ENCODE measurements at regions not wholly inside any gene's neighbourhood (a gene's known extent, or its start where the extent isn't known, plus 50 kb on each side); places are given as distances from the start of the nearest gene placed in this dataset.
"Not testable (repeated sequence)": the region's sequence is repeated elsewhere in the genome, so short reads cannot be mapped to it uniquely, and the experiment has no call there.

GRCh38 chr1:30450818-30451233 is 272.6 kb downstream of the MATN1 start:
- DNase-seq = no peak

- DNase-seq = no peak
These were observed 273.1 kb downstream of the MATN1 start for GRCh38 chr1:30450148-30450817.

GRCh38 chr1:30449428-30450147 is 273.8 kb downstream of the MATN1 start:
- DNase-seq = no peak

GRCh38 chr1:30449003-30449402 is 274.4 kb downstream of the MATN1 start:
- DNase-seq = no peak

- no peak for DNase-seq
These were observed 275.7 kb downstream of the MATN1 start for GRCh38 chr1:30447701-30448100.

GRCh38 chr1:30447080-30447479 is 276.3 kb downstream of the MATN1 start:
- DNase-seq = no peak

- no peak for DNase-seq
These were observed 276.9 kb downstream of the MATN1 start for GRCh38 chr1:30446508-30446907.

GRCh38 chr1:30446095-30446494 is 277.3 kb downstream of the MATN1 start:
- DNase-seq = no peak

- DNase-seq = no peak
These were observed 277.9 kb downstream of the MATN1 start for GRCh38 chr1:30445449-30445848.

- no peak for DNase-seq
These were observed 278.5 kb downstream of the MATN1 start for GRCh38 chr1:30444850-30445249.

- no peak for DNase-seq
These were observed 279.0 kb downstream of the MATN1 start for GRCh38 chr1:30444401-30444800.

GRCh38 chr1:30438274-30438673 is 285.1 kb downstream of the MATN1 start:
- DNase-seq = not testable (repeated sequence)

GRCh38 chr1:30437059-30437576 is 286.3 kb downstream of the MATN1 start:
- DNase-seq = no peak

- DNase-seq = no peak
These were observed 295.8 kb downstream of the MATN1 start for GRCh38 chr1:30427545-30427944.

- no peak for DNase-seq
These were observed 298.3 kb downstream of the MATN1 start for GRCh38 chr1:30425046-30425445.

GRCh38 chr1:30423570-30423969 is 299.8 kb downstream of the MATN1 start:
- DNase-seq = no peak

- DNase-seq = no peak
These were observed 301.1 kb downstream of the MATN1 start for GRCh38 chr1:30422251-30422650.

- no peak for DNase-seq
These were observed 302.8 kb downstream of the MATN1 start for GRCh38 chr1:30420519-30421050.

- DNase-seq = no peak
These were observed 303.6 kb downstream of the MATN1 start for GRCh38 chr1:30419831-30420230.

- DNase-seq = no peak
These were observed 304.3 kb downstream of the MATN1 start for GRCh38 chr1:30418939-30419720.

GRCh38 chr1:30418061-30418938 is 305.1 kb downstream of the MATN1 start:
- no peak for DNase-seq

- no peak for DNase-seq
These were observed 305.7 kb downstream of the MATN1 start for GRCh38 chr1:30417701-30418046.

All from CD4-positive, alpha-beta T cell treated with Interleukin-1 beta for 1 hour (primary cell).